H1 (cell line): ENCODE measurements at regions not wholly inside any gene's neighbourhood (a gene's known extent, or its start where the extent isn't known, plus 50 kb on each side); places are given as distances from the start of the nearest gene placed in this dataset.

Source experiments
- BCL11A ChIP-seq, 2 experiments: IDR thresholded peaks; one replicate each; pipeline ENCODE4 v1.6.1; 2011; ENCODE audit warnings: low read depth in 2 of 2, low read length in 2 of 2, mild to moderate bottlenecking in 2 of 2
- CEBPB ChIP-seq: IDR thresholded peaks from 2 replicates; pipeline ENCODE4 v1.6.1; 2012; ENCODE audit warnings: low read depth, low read length
- CHD1 ChIP-seq: IDR thresholded peaks from 2 replicates; pipeline ENCODE4 v1.6.1; 2012; ENCODE audit warnings: low read depth, low read length, improper control_type of control experiment
- HDAC6 ChIP-seq: IDR thresholded peaks from one replicate; pipeline ENCODE4 v1.7.1; 2012; ENCODE audit warnings: low read depth, mild to moderate bottlenecking, inconsistent platforms, low read length, moderate library complexity
- SRF ChIP-seq: IDR thresholded peaks from 2 replicates; pipeline ENCODE4 v1.6.1; 2011; ENCODE audit warnings: mild to moderate bottlenecking, low read depth, low read length, moderate library complexity
- TAF1 ChIP-seq: IDR thresholded peaks from 2 replicates; pipeline ENCODE4 v1.6.1; 2011; ENCODE audit warnings: mild to moderate bottlenecking, low read depth, low read length
- TAF7 ChIP-seq: optimal IDR thresholded peaks from 2 replicates; pipeline ENCODE3; 2011; ENCODE audit warnings: low read depth, mild to moderate bottlenecking, inconsistent platforms, low read length, moderate library complexity, borderline replicate concordance
- TF ChIP-seq, protein P1 (sequence below), 3 experiments: IDR thresholded peaks; 1 replicate in 2 of 3; 2 replicates in 1 of 3; pipeline versions ENCODE4 v1.5.1 to v1.6.1; 2011; ENCODE audit warnings: low read length in 3 of 3, mild to moderate bottlenecking in 3 of 3, inconsistent platforms in 2 of 3, low read depth in 1 of 3, moderate library complexity in 1 of 3; ENCODE audit not compliant: insufficient read depth in 1 of 3; ENCODE audit errors: control extremely low read depth in 1 of 3

DNA sequence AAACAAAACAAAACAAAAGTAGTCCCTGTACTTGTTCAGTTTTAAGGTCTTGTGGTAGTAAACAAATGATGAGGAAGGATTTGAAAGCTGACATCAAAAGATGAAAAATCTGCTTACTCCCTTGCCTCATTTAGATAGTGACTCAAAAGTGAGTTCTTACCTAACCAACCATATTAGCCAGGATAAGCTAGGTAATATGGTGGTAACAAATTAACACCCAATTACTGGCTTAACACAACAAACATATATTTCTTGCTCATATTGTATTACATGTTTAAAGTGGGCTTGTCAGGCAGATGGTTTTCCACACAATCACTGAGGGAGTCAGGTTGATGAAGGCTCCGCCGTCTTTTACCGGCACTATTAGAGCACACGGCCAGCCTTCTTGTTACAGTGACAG lies 189.7 kb downstream of the PPARGC1A start (continued):
- TF ChIP-seq, protein P1, sequence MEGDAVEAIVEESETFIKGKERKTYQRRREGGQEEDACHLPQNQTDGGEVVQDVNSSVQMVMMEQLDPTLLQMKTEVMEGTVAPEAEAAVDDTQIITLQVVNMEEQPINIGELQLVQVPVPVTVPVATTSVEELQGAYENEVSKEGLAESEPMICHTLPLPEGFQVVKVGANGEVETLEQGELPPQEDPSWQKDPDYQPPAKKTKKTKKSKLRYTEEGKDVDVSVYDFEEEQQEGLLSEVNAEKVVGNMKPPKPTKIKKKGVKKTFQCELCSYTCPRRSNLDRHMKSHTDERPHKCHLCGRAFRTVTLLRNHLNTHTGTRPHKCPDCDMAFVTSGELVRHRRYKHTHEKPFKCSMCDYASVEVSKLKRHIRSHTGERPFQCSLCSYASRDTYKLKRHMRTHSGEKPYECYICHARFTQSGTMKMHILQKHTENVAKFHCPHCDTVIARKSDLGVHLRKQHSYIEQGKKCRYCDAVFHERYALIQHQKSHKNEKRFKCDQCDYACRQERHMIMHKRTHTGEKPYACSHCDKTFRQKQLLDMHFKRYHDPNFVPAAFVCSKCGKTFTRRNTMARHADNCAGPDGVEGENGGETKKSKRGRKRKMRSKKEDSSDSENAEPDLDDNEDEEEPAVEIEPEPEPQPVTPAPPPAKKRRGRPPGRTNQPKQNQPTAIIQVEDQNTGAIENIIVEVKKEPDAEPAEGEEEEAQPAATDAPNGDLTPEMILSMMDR (IDR thresholded peaks at IDR 0.05; ENCODE audit: control extremely low read depth in 1 of 3, insufficient read depth in 1 of 3, low read depth in 1 of 3, low read length in 3 of 3), result no peak
- TF ChIP-seq CHD1, result no peak
- no peak for TF ChIP-seq BCL11A (IDR thresholded peaks at IDR 0.05; ENCODE audit: low read depth in 2 of 2, low read length in 2 of 2)
- TF ChIP-seq TAF1, result no peak
- no peak for TF ChIP-seq SRF
- no peak for TF ChIP-seq TAF7
- no peak for TF ChIP-seq HDAC6
- TF ChIP-seq CEBPB, result no peak
